Fibroblast of lung (primary cell): ENCODE measurements at regions not wholly inside any gene's neighbourhood (a gene's known extent, or its start where the extent isn't known, plus 50 kb on each side); places are given as distances from the start of the nearest gene placed in this dataset.

Experiments
- DNase-seq, 2 donors: peaks; one replicate each; pipeline versions ENCODE4 v3.0.0 to v3.0.0-alpha.2; 2010; ENCODE audit warnings: low read depth in 2 of 2
- H2AFZ ChIP-seq: 2 replicates; pipeline ENCODE4 v1.5.1; 2012; ENCODE audit warnings: low read length, control low read depth, inconsistent platforms
- H3K27ac ChIP-seq: 2 replicates; pipeline ENCODE4 v1.5.1; 2011; ENCODE audit warnings: low read length, control low read depth; ENCODE audit not compliant: insufficient read depth
- H3K27me3 ChIP-seq: 2 replicates; pipeline ENCODE4 v1.5.1; 2011; ENCODE audit warnings: mild to moderate bottlenecking, low read length; ENCODE audit not compliant: control insufficient read depth, insufficient read depth
- H3K36me3 ChIP-seq: 2 replicates; pipeline ENCODE4 v1.5.1; 2011; ENCODE audit warnings: low read length; ENCODE audit not compliant: control insufficient read depth, insufficient read depth
- H3K4me1 ChIP-seq: 2 replicates; pipeline ENCODE4 v1.5.1; 2011; ENCODE audit warnings: low read length; ENCODE audit not compliant: control insufficient read depth, insufficient read depth; ENCODE audit errors: extremely low read depth
- H3K4me2 ChIP-seq: 2 replicates; pipeline ENCODE4 v1.5.1; 2011; ENCODE audit warnings: low read length, control low read depth; ENCODE audit not compliant: insufficient read depth; ENCODE audit errors: extremely low read depth
- H3K4me3 ChIP-seq, 4 experiments: fragments of 200-600 bp in 1 of 4; sonication (generic) in 1 of 4; replicated peaks in 1 of 4; 2 replicates each; pipeline ENCODE4 v1.5.1; 2011 to 2016; ENCODE audit warnings: low read length in 4 of 4, low read depth in 3 of 4, mild to moderate bottlenecking in 3 of 4, control low read depth in 2 of 4, inconsistent platforms in 1 of 4, mixed read lengths in 1 of 4; ENCODE audit not compliant: insufficient read depth in 1 of 4; ENCODE audit errors: control extremely low read depth in 1 of 4
- H3K79me2 ChIP-seq: 2 replicates; pipeline ENCODE4 v1.5.1; 2012; ENCODE audit warnings: mild to moderate bottlenecking, low read length, inconsistent platforms; ENCODE audit not compliant: control insufficient read depth, insufficient read depth
- H3K9ac ChIP-seq: 2 replicates; pipeline ENCODE4 v1.5.1; 2011; ENCODE audit warnings: mild to moderate bottlenecking, low read length, control low read depth; ENCODE audit not compliant: insufficient read depth
- H3K9me3 ChIP-seq: 2 replicates; pipeline ENCODE4 v1.5.1; 2012; ENCODE audit warnings: low read depth, low read length; ENCODE audit not compliant: control insufficient read depth, insufficient read depth
- H4K20me1 ChIP-seq: 2 replicates; pipeline ENCODE4 v1.5.1; 2011; ENCODE audit warnings: low read length; ENCODE audit not compliant: control insufficient read depth, insufficient read depth; ENCODE audit errors: extremely low read depth
- EZH2 ChIP-seq: IDR thresholded peaks from 2 replicates; pipeline ENCODE4 v1.5.1; 2012; ENCODE audit warnings: low read length, control low read depth, mild to moderate bottlenecking; ENCODE audit errors: missing control alignments
- TF ChIP-seq, protein P1 (sequence below), 2 donors: IDR thresholded peaks in 1 of 2; conservative IDR thresholded peaks in 1 of 2; 1 replicate in 1 of 2; 2 replicates in 1 of 2; pipeline ENCODE4 v1.5.1; 2011 to 2012; ENCODE audit warnings: low read length in 2 of 2, control low read depth in 1 of 2, inconsistent platforms in 1 of 2, low read depth in 1 of 2, mild to moderate bottlenecking in 1 of 2

DNA sequence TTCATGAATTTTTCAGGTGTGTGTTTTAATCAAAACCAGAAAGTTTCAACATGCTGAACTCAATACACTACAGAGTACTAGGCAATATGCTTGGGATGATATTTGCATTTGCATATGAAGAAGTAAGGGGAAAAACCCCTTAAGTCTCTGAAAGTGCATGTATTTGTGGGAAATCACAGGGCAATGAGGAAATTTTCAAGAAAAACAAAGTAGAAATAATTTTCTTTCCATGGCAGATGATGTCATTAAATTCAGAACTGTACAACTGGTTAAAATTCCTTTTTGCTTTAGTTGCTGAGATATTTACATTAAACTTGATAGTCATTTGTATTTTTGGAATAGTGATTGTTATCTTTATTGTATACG, 294.0 kb upstream of the TBC1D5 start:
- Histone ChIP-seq H2AFZ (no peak overlapping the region), H3K36me3 (no peaks in the 10 kb centered on the region), H3K27ac (no peak overlapping the region), H3K27me3 (no peaks in the 10 kb centered on the region), H3K4me1 (no peaks in the 10 kb centered on the region), H3K4me3 (no peak overlapping the region), H4K20me1 (no peaks in the 10 kb centered on the region), H3K9me3 (no peaks in the 10 kb centered on the region), H3K79me2 (no peaks in the 10 kb centered on the region), H3K9ac (no peak overlapping the region), H3K4me2 (no peak overlapping the region)
- DNase-seq = no peak
- TF ChIP-seq, protein P1, sequence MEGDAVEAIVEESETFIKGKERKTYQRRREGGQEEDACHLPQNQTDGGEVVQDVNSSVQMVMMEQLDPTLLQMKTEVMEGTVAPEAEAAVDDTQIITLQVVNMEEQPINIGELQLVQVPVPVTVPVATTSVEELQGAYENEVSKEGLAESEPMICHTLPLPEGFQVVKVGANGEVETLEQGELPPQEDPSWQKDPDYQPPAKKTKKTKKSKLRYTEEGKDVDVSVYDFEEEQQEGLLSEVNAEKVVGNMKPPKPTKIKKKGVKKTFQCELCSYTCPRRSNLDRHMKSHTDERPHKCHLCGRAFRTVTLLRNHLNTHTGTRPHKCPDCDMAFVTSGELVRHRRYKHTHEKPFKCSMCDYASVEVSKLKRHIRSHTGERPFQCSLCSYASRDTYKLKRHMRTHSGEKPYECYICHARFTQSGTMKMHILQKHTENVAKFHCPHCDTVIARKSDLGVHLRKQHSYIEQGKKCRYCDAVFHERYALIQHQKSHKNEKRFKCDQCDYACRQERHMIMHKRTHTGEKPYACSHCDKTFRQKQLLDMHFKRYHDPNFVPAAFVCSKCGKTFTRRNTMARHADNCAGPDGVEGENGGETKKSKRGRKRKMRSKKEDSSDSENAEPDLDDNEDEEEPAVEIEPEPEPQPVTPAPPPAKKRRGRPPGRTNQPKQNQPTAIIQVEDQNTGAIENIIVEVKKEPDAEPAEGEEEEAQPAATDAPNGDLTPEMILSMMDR (conservative IDR thresholded peaks at IDR 0.05 in 1 of 2, IDR thresholded peaks at IDR 0.05 in 1 of 2; ENCODE audit: low read depth in 1 of 2, low read length in 2 of 2) = no peak
- no peak for TF ChIP-seq EZH2

DNA sequence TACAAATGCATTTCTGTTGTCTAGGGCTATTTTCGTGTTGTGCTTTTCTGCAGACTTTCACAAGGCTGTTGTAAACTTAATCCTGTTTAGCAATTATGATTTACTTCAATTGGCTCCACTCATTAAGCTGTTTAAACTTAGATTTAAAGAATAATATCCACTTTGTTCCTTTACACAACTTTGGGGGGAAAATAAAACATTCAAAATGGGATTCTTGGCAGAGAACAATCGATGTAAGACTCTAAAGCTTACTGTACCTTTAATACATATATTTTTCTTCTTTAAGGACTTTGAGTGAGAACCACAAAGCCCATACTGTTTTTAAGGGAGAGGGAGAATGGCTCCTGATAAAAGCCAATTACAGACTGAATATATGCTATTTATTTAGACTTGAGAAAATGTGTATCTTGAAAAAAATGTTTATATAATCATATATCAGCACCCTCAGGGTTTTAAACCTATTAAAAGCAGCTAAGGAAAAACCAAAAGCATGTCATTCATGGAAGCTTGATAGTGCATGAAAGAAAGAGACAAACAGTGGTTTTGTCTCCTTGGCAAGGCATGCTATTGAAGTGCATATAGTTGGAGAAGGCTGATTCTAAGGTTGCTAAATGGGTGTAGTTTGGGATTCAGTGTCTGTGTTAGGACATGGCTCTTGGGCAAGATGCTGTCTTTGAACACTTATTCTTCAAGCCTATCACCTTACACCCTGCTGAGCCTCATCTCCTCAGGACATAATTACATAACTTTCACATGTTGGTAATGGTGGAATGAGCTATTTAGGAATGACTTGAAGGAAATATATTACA, 293.4 kb upstream of the TBC1D5 start:
- no peak overlapping the region for H3K27ac ChIP-seq
- no peak overlapping the region for H2AFZ ChIP-seq
- no peak overlapping the region for H3K4me2 ChIP-seq
- H3K9me3 ChIP-seq = no peaks in the 10 kb centered on the region
- H3K27me3 ChIP-seq = no peaks in the 10 kb centered on the region
- no peaks in the 10 kb centered on the region for H3K36me3 ChIP-seq
- H3K4me3 ChIP-seq = no peak overlapping the region
- H3K4me1 ChIP-seq = no peaks in the 10 kb centered on the region
- H4K20me1 ChIP-seq = no peaks in the 10 kb centered on the region
- no peaks in the 10 kb centered on the region for H3K79me2 ChIP-seq
- DNase-seq = no peak
- no peak overlapping the region for H3K9ac ChIP-seq
- TF ChIP-seq, protein P1 (conservative IDR thresholded peaks at IDR 0.05 in 1 of 2, IDR thresholded peaks at IDR 0.05 in 1 of 2; ENCODE audit: low read depth in 1 of 2, low read length in 2 of 2) = no peak
- TF ChIP-seq EZH2 = no peak

DNA sequence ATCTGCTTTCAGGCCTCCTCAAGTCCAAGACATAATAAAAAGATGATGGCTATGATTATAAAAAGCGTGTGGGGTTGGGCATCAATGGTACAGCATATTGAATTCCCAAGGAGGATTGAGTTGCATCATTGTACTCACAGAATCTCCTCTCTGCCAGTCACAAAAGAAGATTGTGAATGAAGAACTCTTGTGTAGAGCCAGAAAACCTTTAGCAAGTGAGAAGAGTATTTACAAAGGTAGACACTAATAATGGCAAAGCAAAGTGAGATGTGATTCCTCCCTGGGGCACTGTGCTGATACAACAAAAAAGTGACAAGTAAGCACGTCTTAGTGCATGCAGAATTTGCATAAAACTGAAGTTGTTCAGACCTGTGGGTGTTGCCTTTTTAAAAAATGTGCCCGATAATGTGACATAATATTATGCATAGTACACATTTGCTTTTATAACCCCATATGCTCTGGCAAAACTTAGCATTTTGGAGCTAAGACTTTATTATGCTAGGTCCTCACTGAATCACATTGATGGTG, 291.2 kb upstream of the TBC1D5 start:
- no peak overlapping the region for H2AFZ ChIP-seq
- no peaks in the 10 kb centered on the region for H3K9me3 ChIP-seq
- H3K4me2 ChIP-seq = no peak overlapping the region
- no peak overlapping the region for H3K4me3 ChIP-seq
- no peak overlapping the region for H3K9ac ChIP-seq
- H3K79me2 ChIP-seq = no peaks in the 10 kb centered on the region
- DNase-seq = no peak
- H3K36me3 ChIP-seq = no peaks in the 10 kb centered on the region
- TF ChIP-seq EZH2 = no peak
- TF ChIP-seq, protein P1 (conservative IDR thresholded peaks at IDR 0.05 in 1 of 2, IDR thresholded peaks at IDR 0.05 in 1 of 2; ENCODE audit: low read depth in 1 of 2, low read length in 2 of 2) = no peak
- H3K27me3 ChIP-seq = no peaks in the 10 kb centered on the region
- no peaks in the 10 kb centered on the region for H3K4me1 ChIP-seq
- H4K20me1 ChIP-seq = no peaks in the 10 kb centered on the region
- no peak overlapping the region for H3K27ac ChIP-seq
